NCI-H2081 (cell line): ENCODE measurements at regions not wholly inside any gene's neighbourhood (a gene's known extent, or its start where the extent isn't known, plus 50 kb on each side); places are given as distances from the start of the nearest gene placed in this dataset.
A peak's percentile ranks its signal among the peaks of the same experiment; 100 is the strongest.

ENCODE experiments used
- DNase-seq, 2 experiments: peaks; one replicate each; lab custom pipeline; 2025; lab: John Stamatoyannopoulos, UW

- no peak for DNase-seq
These were observed 249.2 kb downstream of the CDC5L start for GRCh38 chr6:44636561-44637248.

- no peak for DNase-seq
These were observed 254.0 kb downstream of the CDC5L start for GRCh38 chr6:44641344-44642031.

GRCh38 chr6:44642349-44642748 lies 254.8 kb downstream of the CDC5L start:
- no peak for DNase-seq

- peak; percentile 5 to 38 for DNase-seq
These were observed 255.5 kb downstream of the CDC5L start for GRCh38 chr6:44642870-44643522.

- no peak for DNase-seq
These were observed 257.8 kb downstream of the CDC5L start for GRCh38 chr6:44645276-44645675.

GRCh38 chr6:44646355-44646754 lies 258.8 kb downstream of the CDC5L start:
- DNase-seq: no peak

GRCh38 chr6:44649365-44650025 lies 262.0 kb downstream of the CDC5L start:
- DNase-seq: no peak

GRCh38 chr6:44650495-44650894 lies 263.0 kb downstream of the CDC5L start:
- DNase-seq: no peak

GRCh38 chr6:44650947-44651346 lies 263.4 kb downstream of the CDC5L start:
- DNase-seq: no peak

- no peak for DNase-seq
These were observed 264.1 kb downstream of the CDC5L start for GRCh38 chr6:44651604-44652003.

GRCh38 chr6:44652547-44652946 lies 265.0 kb downstream of the CDC5L start:
- DNase-seq: no peak

GRCh38 chr6:44653091-44653490 lies 265.6 kb downstream of the CDC5L start:
- no peak for DNase-seq

GRCh38 chr6:44653761-44654218 lies 266.3 kb downstream of the CDC5L start:
- no peak for DNase-seq

GRCh38 chr6:44655412-44656342 lies 268.2 kb downstream of the CDC5L start:
- peak; percentile 41 to 53 for DNase-seq

- no peak for DNase-seq
These were observed 269.2 kb downstream of the CDC5L start for GRCh38 chr6:44656691-44657090.

- no peak for DNase-seq
These were observed 269.8 kb downstream of the CDC5L start for GRCh38 chr6:44657206-44657819.

GRCh38 chr6:44658571-44658970 lies 271.1 kb downstream of the CDC5L start:
- DNase-seq: no peak

- DNase-seq: no peak
These were observed 272.2 kb downstream of the CDC5L start for GRCh38 chr6:44659726-44660125.

GRCh38 chr6:44660561-44661220 lies 273.2 kb downstream of the CDC5L start:
- no peak for DNase-seq

- DNase-seq: no peak
These were observed 273.9 kb downstream of the CDC5L start for GRCh38 chr6:44661221-44662008.
